ENCODE measurements at regions not wholly inside any gene's neighbourhood (a gene's known extent, or its start where the extent isn't known, plus 50 kb on each side); places are given as distances from the start of the nearest gene placed in this dataset.

DNA sequence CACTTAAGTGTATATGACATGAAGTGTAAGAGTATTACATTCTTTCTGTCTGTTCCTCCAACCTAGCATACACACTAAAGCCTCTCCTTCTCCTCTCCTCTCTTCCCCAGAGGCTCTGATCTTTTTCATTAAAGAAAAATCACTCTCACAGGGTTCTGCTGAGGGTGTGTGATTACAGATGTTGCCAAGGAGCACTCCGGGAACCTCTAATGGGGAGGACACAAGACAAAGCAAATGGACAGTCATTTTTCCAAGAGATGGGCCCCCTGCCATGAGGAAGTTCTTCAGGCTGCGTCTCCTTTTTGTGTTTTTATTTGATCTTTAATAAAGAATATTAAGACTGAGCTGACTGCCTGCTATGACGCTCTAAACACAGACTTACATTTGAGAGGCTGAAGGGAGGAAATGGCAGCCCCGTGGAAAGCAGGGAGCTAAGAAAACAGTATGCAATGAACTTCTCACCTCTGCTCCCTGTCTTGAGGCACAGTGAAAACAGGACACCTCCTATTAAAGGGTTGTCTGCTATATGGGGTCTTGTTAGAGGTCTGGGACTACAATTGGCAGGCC is 578.1 kb downstream of the PIK3C3 start:
- H3K4me1 ChIP-seq (ENCODE audit: control insufficient read depth, extremely low read depth, insufficient read depth, low read length) = no peaks in the 10 kb centered on the region
- FAIRE-seq (no peak), DNase-seq (ENCODE audit: low read depth, low spot score) (no peak)
- H3K4me2 ChIP-seq (ENCODE audit: insufficient read depth, low read length) = no peak overlapping the region
- dilution Hi-C loops (cut with MboI; ENCODE audit: extremely low pct_ligation_motif_present, low sequenced_read_pairs) (no loop called here), intact Hi-C loops (cut with micrococcal nuclease) (no loop called here)
- H3K79me2 ChIP-seq (ENCODE audit: control insufficient read depth, insufficient read depth, low read length) = no peaks in the 10 kb centered on the region
- ChIA-PET CTCF (no interaction called here), POLR2A (no interaction called here)
- H3K4me3 ChIP-seq (replicated peaks in 1 of 3; ENCODE audit: insufficient read depth in 1 of 3, low read depth in 1 of 3, low read length in 3 of 3) = no peak overlapping the region
- H3K27me3 ChIP-seq (ENCODE audit: control insufficient read depth in 2 of 2, insufficient read depth in 2 of 2, low read length in 2 of 2) = no peaks in the 10 kb centered on the region
- no peak overlapping the region for H2AFZ ChIP-seq (ENCODE audit: low read depth, low read length)
- no peaks in the 10 kb centered on the region for H3K36me3 ChIP-seq (ENCODE audit: control insufficient read depth in 2 of 2, extremely low read depth in 1 of 2, insufficient read depth in 2 of 2, low read length in 2 of 2)
- H4K20me1 ChIP-seq (replicated peaks; ENCODE audit: control insufficient read depth, extremely low read depth, insufficient read depth, low read length) = no peaks in the 10 kb centered on the region
- H3K27ac ChIP-seq (ENCODE audit: insufficient read depth, low read depth, low read length) = no peak overlapping the region
- no peaks in the 10 kb centered on the region for H3K9me3 ChIP-seq (replicated peaks; ENCODE audit: control insufficient read depth, insufficient read depth, low read length)
- no TSS peak for BruUV-seq (replicated peaks)
- TF ChIP-seq POLR2AphosphoS5 (IDR thresholded peaks at IDR 0.05; ENCODE audit: insufficient read depth, low read depth, low read length) = no peak
- no peak for TF ChIP-seq EZH2 (IDR thresholded peaks at IDR 0.05; ENCODE audit: borderline replicate concordance, low read depth, low read length, severe bottlenecking)
- no peak for TF ChIP-seq POLR2A (IDR thresholded peaks at IDR 0.05; ENCODE audit: low read depth, low read length)
- TF ChIP-seq, protein P1, sequence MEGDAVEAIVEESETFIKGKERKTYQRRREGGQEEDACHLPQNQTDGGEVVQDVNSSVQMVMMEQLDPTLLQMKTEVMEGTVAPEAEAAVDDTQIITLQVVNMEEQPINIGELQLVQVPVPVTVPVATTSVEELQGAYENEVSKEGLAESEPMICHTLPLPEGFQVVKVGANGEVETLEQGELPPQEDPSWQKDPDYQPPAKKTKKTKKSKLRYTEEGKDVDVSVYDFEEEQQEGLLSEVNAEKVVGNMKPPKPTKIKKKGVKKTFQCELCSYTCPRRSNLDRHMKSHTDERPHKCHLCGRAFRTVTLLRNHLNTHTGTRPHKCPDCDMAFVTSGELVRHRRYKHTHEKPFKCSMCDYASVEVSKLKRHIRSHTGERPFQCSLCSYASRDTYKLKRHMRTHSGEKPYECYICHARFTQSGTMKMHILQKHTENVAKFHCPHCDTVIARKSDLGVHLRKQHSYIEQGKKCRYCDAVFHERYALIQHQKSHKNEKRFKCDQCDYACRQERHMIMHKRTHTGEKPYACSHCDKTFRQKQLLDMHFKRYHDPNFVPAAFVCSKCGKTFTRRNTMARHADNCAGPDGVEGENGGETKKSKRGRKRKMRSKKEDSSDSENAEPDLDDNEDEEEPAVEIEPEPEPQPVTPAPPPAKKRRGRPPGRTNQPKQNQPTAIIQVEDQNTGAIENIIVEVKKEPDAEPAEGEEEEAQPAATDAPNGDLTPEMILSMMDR (IDR thresholded peaks at IDR 0.05; ENCODE audit: extremely low read depth in 1 of 2, insufficient read depth in 1 of 2, low read depth in 1 of 2, low read length in 2 of 2) = no peak
- no peak for TF ChIP-seq MYC (IDR thresholded peaks at IDR 0.05; ENCODE audit: low read depth, low read length)
- TF ChIP-seq, protein P2, sequence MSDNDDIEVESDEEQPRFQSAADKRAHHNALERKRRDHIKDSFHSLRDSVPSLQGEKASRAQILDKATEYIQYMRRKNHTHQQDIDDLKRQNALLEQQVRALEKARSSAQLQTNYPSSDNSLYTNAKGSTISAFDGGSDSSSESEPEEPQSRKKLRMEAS (IDR thresholded peaks at IDR 0.05; ENCODE audit: insufficient read depth, insufficient read length) = no peak
- TF ChIP-seq FOS (IDR thresholded peaks at IDR 0.05; ENCODE audit: borderline replicate concordance, insufficient read depth, low read length) = no peak
- no peak for TF ChIP-seq JUN (IDR thresholded peaks at IDR 0.05; ENCODE audit: borderline replicate concordance, insufficient read depth, insufficient read length, low read depth)
- no peak for TF ChIP-seq GATA2 (IDR thresholded peaks at IDR 0.05; ENCODE audit: insufficient read depth, insufficient read length, low read depth, low read length)
- H3K9ac ChIP-seq (replicated peaks; ENCODE audit: extremely low read depth, insufficient read depth, low read length) = no peak overlapping the region
- no peaks in the 10 kb centered on the region for H3K9me1 ChIP-seq (replicated peaks; ENCODE audit: control insufficient read depth, extremely low read depth, insufficient read depth, low read length)

Data from endothelial cell of umbilical vein (primary cell).